NCI-H2171 treated with DMSO at 0.1 percent for 48 hours (cell line): ENCODE measurements at regions not wholly inside any gene's neighbourhood (a gene's known extent, or its start where the extent isn't known, plus 50 kb on each side); places are given as distances from the start of the nearest gene placed in this dataset.

Experiments
- DNase-seq: peaks from one replicate; lab custom pipeline; 2025; lab: John Stamatoyannopoulos, UW

DNA sequence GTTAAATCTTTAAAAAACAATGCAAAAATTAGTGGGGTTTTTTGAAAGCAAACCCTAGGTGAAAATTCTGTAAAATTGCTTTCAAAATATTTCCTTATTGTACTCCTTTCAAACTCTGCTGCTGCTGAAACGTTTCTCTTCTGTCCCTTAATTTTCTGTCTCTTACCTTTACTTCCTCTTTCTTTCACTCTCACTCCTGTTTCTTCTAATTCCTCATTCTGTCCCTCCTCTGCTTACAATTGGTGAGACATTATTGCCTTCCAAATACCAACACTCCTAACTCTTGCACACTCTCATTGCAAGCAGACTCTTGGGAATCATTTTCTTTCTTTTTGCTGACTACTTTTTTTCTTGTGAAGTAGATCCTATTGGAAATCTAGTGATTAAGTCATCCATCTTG, 685.6 kb upstream of the SLITRK1 start:
- DNase-seq, result no peak

DNA sequence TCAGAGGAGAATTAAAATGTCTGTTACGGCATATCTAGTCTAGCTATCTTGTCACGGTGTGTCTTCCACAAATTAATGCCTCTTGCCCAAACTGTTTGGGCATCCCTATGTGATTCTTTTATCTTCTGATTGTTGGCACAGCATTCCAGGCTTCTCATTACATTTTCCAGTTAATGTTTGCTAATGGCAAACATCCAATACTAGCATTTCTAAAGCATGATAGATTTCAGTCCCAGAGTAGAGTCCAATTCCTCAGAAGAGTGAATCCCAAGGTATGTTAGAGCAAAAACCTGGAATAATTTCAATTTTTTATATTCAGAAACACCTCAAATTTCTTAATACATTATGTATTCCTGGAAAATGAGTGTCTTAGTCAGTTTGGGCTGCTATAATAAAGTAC, 684.5 kb upstream of the SLITRK1 start:
- DNase-seq, result no peak

DNA sequence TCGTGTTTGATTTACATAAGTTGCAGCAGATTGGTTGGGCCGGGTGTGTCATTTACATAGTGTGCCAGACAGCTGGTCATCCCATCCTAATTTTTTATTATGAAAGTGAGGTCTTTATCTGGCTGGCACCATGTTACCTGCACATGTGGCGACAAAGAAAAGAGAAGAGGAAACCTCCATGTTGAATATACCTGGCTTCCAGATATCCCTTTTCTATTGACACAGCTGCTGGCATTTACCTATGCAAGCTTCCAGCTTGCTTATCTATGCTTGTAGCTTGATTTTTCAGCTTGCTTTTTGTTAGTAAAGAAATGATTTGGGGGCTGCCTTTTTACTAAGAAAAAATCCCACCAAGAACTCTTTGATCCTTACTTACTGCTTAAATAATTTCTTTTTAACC, 681.3 kb upstream of the SLITRK1 start:
- DNase-seq, result peak; percentile 13

DNA sequence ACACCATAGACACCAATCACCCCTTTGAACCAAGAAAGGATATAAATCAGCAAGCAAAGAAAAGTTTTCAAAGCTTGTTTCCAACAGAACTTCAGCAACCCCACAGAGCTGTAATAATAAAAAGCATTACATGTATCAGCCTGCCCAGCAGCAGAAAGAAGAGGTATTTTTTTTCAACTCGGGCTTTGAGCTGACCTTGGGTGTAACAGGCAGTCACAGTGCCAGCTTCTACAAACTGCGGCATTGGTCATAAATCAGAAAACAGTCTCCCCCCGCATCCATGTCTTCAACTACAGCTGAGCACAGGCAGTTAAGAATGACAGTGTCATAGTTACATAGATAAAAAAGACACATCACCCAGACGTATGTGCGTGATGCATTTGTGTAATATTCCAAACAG, 671.0 kb upstream of the SLITRK1 start:
- peak; percentile 21 for DNase-seq

DNA sequence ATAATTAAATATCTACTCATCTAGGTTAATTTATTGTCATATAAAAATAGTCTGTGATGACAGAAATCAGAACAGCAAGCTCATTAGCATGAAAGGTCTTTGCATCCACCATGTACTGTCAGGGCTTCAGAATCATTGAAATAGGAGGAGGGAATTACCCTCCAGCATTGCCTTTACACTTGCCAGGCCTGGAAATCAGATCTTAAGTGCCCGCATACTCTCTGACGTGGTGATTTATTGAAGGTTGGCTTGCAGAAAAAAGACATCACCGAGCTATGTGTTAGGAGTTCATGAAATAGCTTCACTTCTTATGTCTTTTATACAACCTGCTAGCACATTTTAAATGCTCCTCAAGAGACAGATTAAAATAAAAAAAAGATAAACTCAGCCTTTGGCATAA, 661.7 kb upstream of the SLITRK1 start:
- peak; percentile 32 for DNase-seq

DNA sequence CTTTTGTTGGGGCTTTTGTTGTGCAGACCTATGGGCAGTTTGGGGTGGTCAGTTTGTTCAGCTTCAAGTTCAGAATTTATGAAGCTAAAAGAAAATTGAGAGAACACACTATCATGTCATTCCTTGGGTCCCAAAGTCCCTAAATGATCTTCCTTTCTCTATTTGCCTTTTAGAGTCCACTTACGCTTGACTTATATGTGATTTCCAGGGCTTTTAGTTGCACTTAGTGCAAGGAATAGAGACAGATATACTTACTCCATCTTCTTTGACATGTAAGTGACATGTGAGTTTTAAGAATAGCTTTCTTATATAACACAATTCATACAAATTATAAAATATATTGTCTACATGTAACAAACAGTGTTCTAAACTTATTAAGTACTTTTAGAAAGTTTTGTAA, 660.1 kb upstream of the SLITRK1 start:
- no peak for DNase-seq

DNA sequence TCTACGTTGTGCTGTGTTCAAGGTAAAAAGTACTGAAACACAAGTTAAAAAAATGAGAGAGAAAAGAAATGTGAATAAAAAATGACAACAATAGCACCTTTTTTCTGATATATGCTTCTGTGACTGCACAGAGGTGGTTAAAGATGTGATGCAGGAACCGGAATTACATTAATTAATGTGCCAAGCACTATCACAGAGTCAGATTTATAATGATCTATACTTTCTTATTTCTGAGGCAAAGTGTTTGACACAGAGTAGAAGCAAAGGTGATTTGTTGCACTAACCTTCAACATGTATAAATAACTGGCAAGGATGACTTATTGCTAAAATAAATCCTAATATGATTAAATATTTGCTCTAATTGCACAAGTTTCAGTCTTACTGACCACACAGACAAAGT, 654.6 kb upstream of the SLITRK1 start:
- DNase-seq, result no peak

DNA sequence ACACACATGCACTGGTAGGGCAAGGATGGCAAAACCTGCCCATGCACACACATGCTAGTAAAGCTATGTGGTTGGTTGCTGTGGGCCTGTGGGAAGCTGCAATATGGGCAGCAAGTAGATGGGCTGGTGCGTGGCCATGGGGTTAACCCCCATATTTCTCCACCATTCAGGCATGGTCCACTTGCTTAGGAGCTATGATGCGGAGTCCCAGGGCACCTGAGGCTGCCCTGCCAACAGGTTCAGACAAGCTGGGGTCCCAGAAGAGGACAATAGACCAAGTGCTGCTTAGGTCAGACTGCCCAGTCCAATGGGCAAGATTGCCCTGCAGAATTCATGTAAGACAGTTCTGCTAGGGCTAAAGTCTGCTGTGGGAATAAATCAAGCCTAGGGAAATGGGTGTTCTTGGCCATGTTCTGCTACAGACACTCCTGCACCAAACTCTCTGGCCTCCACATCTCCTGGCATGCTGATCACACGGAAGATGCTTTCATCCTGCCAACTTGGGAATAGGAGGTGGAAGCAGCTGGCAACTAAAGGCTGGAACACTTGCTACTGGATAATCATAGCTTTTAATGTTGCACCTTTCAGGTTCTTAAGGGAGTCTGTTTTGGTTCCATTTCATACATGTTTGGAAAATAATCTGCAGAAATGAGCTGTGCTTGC, 646.3 kb upstream of the SLITRK1 start:
- DNase-seq, result peak; percentile 13

DNA sequence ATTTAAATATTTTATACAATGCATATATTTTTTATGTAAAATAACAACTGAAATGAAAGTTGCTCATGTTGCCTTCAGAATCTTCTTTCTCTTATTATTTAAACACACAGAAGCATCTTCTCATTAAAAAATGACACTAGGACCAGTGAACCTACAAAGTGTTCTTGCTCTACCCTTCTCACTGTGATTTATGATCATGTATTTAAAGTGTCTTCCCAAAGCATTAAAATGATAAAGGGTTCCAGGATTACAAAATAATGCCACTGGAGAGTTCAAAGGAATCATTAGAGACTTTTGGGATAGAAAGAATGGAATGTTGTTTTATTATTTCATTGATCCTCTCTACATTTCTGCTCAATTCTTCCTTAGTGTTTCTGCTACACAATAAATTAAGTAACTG, 643.6 kb upstream of the SLITRK1 start:
- no peak for DNase-seq

DNA sequence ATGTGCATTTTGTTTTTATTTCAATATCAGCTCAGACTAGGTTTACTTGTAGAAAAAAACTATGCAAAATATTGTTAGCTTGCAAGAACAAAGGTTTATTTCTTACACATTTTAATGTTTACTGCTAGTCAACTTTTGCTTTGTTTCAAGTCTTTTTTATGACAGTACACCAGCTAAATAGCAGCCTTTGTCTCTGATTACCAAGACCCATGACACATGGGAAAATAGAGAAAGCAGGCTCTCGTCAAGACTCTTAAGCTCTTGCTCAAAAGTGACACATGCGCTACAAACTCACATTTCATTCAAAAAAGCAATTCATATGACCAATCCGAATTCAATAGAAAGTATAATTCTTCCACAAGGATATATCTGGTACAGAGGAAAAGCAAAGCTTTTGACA, 642.3 kb upstream of the SLITRK1 start:
- DNase-seq, result no peak

DNA sequence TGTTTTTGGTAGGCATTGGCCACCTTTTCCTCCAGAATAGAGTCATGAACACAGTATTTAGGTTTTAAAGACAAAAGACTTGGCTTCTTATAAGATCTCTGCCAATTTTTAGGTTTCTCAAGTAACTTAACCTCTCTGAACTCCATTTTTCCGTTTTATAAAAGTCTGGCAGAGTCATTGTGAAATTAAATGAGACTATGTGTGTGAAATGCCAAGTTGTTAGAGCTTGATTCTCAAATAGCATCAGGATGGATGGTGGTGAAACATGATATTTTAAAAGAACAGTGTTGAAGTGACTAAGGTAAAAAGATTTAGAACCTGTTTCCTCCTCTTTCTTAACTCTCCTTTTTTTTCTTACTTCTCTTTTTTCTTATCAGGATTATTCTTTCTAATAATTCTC, 617.7 kb upstream of the SLITRK1 start:
- DNase-seq, result peak; percentile 46

DNA sequence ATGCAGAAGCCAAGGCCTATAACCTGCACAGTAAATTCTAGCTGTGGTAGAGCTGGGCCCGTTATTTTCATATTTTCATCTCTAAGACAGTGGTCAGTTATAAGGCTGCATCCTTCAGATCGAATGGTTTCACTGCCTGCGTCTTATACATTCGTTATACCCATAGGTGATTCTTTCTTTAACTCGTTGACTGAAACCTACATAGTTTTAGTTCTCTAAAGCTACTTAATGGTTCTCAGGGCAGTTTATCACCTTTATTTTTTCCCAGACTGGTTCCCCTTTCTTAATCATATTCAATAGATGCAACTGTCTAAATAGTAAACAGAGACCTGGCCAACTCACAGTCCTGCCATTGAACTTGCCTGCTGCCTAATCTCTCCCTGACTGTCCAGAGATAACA, 615.3 kb upstream of the SLITRK1 start:
- DNase-seq, result no peak

DNA sequence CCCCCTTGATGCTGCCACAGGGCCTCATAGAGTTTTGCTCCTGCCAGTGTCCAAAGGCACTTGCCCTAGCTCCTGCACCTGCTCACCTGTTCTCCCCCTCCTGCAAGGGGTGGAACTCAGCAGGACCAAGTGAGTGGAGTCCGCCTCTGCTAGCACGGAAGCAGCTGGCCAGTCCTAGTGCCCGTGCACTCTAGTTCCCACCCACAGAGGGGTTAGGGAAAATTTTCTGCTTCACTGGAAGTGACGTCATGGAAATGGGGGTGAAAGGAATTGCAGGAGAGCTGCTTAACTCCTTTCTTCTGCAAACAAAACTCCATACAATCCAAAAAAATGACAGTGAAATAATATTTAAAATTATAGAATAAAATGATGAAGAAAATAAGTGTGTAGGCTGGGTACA, 609.7 kb upstream of the SLITRK1 start:
- no peak for DNase-seq

DNA sequence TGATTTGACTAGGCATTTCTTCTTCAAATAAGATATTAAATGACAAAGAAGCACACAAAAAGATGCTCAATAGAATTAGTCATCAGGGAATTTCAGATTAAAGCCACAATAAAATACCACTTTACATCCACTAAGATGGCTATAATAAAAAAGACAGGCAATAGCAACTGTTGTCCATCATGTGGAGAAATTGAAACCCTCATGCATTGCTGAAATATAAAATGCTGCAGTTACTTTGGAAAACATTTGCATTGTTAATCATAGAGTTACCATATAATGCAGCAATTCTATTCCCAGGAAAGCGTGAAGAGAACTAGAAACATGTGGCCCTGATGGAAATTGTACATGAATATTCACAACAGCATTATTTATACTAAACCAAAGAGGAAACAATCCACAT, 605.5 kb upstream of the SLITRK1 start:
- DNase-seq, result no peak

DNA sequence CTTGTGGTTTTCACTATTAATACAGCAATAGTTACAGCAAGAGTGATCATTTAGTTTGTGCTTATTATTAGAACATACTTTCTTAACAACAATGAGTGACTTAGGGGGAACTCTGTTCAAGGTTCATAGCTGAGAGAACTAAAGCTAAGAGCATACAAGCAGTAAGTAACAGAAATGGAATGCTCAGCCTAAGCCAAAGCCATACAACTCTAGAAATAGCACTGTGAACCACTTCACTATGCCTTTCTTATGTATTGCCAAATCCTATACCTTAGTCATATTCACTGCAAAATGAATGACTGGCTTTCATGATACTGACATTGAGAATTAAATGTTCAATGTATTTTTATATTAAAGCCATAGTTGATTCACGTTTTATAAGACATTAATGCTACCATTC, 599.7 kb upstream of the SLITRK1 start:
- no peak for DNase-seq

DNA sequence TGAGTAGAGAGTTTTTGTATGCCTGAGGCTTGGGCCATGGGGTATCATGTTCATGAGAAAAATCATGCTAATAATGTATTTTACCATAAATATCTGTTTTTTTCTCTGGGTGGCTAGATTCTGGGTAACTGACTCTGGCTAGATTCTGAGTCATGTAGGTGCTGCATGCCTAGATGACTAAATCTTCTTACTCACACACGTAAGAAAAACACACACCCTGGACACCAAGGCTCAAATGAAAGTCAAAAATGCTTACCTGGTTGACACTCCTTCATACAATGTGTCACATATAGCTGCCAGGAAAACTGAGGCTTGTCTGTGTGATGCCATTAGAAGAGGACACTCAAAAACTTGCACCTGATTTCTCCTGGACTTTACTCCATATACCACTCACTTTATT, 597.4 kb upstream of the SLITRK1 start:
- DNase-seq, result no peak

DNA sequence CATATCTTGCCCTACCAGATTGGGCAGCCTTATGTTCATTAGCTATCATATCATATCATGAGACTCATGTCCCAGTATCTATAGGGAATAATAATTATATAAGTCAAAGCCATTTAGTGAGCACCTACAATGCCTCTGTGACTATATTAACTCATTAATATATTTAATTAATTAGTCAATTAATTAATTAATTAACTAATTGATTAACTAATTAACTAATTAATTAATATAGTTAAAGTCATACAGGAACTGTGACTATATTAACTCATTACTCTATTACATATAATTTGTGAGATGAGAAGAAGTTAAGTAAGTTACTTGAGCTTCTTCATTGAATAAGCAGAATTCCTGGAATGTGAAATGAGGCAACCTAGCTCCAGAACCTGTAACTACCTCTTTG, 588.3 kb upstream of the SLITRK1 start:
- DNase-seq, result no peak

DNA sequence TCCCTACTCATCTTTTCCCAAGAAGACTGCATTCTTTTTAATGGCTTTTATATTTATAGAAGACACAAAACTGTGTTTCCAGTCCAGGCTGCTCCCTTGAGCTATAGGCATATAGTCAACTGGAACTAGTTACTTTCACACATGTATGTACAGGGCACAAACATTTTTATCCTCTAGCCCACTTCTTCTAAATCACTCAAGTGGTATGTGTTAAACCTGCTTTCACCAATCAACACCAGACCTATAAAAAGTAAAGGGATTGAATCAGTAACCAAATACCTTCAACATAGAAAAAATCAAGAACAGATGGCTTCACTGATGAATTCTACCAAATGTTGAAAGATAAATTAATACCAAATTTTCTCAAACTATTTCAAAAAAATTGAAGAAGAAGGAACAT, 584.2 kb upstream of the SLITRK1 start:
- DNase-seq, result peak; percentile 62

DNA sequence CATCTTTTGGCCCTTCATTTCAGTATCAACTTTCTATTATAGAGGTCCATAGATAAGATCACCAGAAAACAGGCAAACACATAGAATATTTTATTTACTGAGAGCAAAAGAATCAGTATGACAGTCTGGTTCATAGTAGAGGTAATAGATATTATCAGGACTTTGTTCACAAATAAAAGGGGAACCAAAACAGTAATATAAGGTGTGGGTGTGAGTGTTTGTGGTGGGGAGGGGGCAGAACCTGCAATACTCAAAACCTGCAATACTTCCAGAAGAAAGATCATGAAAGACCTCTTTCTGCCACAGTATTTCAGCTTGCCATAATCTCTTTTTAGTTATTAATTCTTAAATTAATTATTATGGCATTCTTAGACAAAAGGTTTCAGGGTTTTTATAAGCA, 578.7 kb upstream of the SLITRK1 start:
- DNase-seq, result no peak

DNA sequence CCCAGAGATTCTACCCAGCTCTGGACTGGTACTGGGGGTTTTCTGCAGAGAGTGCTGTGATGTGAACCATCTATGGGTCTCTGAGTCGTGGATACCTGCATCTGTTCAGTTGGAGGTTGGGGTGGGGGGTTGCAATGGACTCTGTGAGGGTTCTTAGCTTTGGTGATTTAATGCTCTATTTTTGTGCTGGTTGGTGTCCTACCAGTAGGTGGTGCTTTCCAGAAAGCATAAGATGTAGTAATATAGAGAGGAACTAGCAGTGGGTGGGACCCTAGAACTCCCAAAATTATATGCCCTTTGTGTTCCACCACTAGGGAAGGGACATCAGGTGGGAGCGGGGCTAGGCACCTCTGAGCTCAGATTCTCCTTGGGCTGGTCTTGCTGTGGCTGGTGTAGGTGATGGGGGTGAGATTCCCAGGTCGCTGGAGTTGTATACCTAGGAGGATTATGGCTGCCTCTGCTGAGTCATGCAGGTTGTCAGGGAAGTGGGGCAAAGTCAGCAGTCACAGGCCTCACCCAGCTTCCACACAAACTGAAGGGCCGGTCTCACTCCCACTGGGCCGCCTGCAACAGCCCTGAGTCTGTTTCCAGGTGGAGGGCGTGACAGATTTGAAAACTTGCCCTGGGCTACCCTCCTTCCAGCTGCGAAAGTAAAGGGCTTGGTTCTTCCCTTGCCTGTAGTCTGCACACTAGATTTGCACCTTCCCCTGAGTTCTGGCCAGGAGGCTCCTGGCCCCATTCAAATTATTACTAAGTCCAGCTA, 573.0 kb upstream of the SLITRK1 start:
- DNase-seq, result no peak

DNA sequence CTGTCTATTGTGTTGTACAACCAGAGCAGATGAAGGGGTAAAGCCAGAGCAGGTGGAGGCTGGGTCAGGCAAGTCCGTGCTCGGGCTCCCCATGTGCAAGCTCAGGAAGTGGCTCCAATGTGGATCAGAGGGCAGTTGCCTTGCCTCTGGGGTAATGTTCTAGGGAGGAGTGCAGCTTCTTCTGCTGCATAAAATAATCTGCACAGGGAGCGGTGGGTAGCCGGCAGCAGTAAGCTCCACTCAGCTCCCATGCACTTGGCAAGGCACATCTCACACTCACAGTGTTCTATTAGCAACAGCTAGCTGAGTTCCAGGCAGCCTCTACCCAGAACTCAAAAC, 565.3 kb upstream of the SLITRK1 start:
- DNase-seq, result no peak

DNA sequence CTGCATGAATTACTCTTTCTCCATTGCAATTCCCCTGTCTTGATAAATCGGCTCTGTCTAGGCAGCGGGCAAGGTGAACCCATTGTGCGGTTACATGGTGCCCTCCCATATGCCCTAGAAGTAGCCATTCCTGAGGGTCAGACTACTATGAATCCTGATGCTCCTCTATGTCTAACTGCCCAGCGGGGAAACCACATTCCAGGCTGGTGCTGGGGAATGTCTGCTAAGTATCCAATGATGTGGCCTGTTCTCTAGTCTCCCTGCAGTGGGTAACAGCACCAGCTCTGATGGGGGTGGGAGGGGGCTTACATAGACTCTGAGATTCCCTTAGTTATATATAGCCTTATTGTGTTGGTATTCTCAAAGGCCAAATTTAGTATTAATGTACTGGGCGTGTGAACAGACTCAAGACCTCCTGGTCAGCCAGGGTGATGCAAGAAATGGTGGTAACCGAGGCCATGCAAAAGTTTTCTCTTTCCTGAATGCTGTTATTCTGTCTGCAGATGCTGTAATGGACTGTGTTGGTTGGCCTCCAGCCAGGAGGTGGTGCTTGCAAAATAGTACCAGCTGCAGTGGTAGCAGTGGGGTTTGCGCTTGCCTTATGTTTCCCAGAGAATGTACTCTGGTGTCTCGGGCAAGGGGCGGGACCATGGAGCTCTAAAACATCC, 564.8 kb upstream of the SLITRK1 start:
- DNase-seq, result peak; percentile 79

DNA sequence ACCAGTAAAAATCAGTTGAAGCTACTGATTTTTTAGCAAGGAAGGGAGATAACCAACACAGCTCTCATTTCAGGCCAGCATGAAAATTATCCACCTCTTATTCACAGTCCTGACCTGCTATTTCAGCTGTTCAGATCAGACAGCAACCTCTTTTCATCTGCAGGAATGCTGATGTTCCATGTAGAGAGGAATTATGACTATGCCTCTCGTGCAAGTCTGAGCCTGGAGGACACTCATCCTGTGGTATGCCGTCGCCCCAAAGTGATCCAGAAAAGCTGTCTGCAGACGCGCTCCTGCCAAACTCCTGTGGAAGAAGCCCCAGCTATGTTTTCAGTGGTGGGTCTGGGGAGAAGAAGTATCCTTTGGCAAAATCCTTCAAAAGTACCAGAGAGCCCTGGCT, 563.5 kb upstream of the SLITRK1 start:
- DNase-seq, result no peak

DNA sequence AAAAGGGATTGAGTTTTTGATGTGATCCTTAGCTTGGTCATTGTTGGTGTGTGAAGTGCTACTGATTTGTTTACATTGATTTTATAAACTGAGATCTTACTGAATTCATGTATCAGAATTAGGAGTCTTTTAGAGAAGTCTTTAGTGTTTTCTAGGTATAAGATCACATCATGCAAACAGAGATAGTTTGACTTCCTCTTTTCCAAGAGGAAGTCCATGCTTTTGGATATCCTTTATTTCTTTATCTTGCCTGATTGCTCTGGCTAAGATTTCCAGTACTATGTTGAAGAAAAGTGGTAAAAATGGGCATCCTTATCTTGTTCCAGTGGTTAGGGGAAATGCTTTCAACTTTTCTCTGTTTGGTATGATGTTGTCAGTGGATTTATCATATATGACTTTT, 561.2 kb upstream of the SLITRK1 start:
- no peak for DNase-seq
